GM13977 (cell line): ENCODE measurements at regions not wholly inside any gene's neighbourhood (a gene's known extent, or its start where the extent isn't known, plus 50 kb on each side); places are given as distances from the start of the nearest gene placed in this dataset.
A peak's percentile ranks its signal among the peaks of the same experiment; 100 is the strongest.

ENCODE experiments used
- DNase-seq: peaks from one replicate; pipeline ENCODE4 v3.0.0; 2012; ENCODE audit warnings: low spot score
- in situ Hi-C: fragments of 300-500 bp; cut with MboI; formaldehyde crosslinking; loops from one replicate; pipeline ENCODE4 v1.12.0; 2022; ENCODE audit warnings: low sequenced_read_pairs, low pct_unique_long_range_greater_than_20kb, mixed read lengths, inconsistent platforms; ENCODE audit not compliant: unreplicated experiment
- TF ChIP-seq, protein P1 (sequence below): IDR thresholded peaks from 2 replicates; pipeline ENCODE4 v1.5.1; 2012; ENCODE audit warnings: mild to moderate bottlenecking, control low read depth; ENCODE audit not compliant: insufficient read depth; ENCODE audit errors: extremely low read depth, missing control alignments

- DNase-seq = no peak
- in situ Hi-C loops = loop anchor here (25.0 kb wide), 1 partner anchor 266 kb away; no protein-coding TSS in a partner anchor
Observed at GRCh38 chr9:16128003-16128402, 575.2 kb downstream of the CCDC171 start.

GRCh38 chr9:16131264-16131663 lies 578.4 kb downstream of the CCDC171 start:
- in situ Hi-C loops = loop anchor here (25.0 kb wide), 1 partner anchor 269 kb away; no protein-coding TSS in a partner anchor
- no peak for DNase-seq
- TF ChIP-seq, protein P1, sequence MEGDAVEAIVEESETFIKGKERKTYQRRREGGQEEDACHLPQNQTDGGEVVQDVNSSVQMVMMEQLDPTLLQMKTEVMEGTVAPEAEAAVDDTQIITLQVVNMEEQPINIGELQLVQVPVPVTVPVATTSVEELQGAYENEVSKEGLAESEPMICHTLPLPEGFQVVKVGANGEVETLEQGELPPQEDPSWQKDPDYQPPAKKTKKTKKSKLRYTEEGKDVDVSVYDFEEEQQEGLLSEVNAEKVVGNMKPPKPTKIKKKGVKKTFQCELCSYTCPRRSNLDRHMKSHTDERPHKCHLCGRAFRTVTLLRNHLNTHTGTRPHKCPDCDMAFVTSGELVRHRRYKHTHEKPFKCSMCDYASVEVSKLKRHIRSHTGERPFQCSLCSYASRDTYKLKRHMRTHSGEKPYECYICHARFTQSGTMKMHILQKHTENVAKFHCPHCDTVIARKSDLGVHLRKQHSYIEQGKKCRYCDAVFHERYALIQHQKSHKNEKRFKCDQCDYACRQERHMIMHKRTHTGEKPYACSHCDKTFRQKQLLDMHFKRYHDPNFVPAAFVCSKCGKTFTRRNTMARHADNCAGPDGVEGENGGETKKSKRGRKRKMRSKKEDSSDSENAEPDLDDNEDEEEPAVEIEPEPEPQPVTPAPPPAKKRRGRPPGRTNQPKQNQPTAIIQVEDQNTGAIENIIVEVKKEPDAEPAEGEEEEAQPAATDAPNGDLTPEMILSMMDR = no peak

More at GRCh38 chr9:16128003-16128402, 575.2 kb downstream of the CCDC171 start:
- TF ChIP-seq, protein P1 = no peak

GRCh38 chr9:16132513-16132912 lies 579.7 kb downstream of the CCDC171 start:
- no peak for DNase-seq
- in situ Hi-C loops = loop anchor here (25.0 kb wide), 1 partner anchor 270 kb away; no protein-coding TSS in a partner anchor
- TF ChIP-seq, protein P1 = no peak

- in situ Hi-C loops = loop anchor here (25.0 kb wide), 1 partner anchor 271 kb away; no protein-coding TSS in a partner anchor
- no peak for DNase-seq
- TF ChIP-seq, protein P1 = no peak
Observed at GRCh38 chr9:16133032-16133431, 580.2 kb downstream of the CCDC171 start.

DNA sequence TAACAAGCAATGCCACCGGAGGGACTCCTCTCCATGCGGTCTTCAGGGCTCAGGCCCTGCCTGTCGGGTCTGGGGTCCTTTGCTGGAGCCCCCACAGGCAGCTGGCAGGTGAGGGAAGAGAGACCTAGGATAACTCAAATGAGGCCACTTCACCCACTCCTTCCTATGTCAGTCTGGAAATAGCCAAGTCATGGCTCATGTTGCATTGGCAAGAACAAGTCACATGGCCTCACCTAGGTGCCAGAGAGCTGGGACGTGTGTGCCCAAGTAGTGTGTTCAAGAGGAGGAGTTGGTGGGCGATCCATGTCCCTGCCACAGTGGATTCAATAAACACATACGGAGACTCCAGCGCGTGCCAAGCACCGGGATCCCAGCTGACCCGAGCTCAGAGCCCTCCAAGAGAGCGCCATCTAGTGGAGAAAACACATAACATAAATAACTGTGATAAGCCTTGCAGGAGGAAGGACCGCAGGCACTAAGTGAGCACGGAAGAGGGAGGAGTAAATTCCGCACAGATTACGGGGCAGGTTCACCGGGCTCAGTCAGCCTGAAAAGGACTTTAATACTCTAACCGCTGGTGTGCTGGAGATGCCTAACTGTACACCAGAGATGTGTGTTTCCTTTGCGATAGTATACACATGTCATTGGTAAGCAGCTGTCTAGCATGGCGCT lies 580.8 kb downstream of the CCDC171 start:
- in situ Hi-C loops = loop anchor here (25.0 kb wide), 1 partner anchor 271 kb away; no protein-coding TSS in a partner anchor
- peak; percentile 65 for DNase-seq

GRCh38 chr9:16134351-16134750 lies 581.5 kb downstream of the CCDC171 start:
- in situ Hi-C loops = loop anchor here (25.0 kb wide), 1 partner anchor 272 kb away; no protein-coding TSS in a partner anchor
- TF ChIP-seq, protein P1 = no peak
- no peak for DNase-seq

More for the DNA sequence above, 580.8 kb downstream of the CCDC171 start:
- TF ChIP-seq, protein P1 = peak; percentile 66
